ENCODE measurements at regions not wholly inside any gene's neighbourhood (a gene's known extent, or its start where the extent isn't known, plus 50 kb on each side); places are given as distances from the start of the nearest gene placed in this dataset.

DNA sequence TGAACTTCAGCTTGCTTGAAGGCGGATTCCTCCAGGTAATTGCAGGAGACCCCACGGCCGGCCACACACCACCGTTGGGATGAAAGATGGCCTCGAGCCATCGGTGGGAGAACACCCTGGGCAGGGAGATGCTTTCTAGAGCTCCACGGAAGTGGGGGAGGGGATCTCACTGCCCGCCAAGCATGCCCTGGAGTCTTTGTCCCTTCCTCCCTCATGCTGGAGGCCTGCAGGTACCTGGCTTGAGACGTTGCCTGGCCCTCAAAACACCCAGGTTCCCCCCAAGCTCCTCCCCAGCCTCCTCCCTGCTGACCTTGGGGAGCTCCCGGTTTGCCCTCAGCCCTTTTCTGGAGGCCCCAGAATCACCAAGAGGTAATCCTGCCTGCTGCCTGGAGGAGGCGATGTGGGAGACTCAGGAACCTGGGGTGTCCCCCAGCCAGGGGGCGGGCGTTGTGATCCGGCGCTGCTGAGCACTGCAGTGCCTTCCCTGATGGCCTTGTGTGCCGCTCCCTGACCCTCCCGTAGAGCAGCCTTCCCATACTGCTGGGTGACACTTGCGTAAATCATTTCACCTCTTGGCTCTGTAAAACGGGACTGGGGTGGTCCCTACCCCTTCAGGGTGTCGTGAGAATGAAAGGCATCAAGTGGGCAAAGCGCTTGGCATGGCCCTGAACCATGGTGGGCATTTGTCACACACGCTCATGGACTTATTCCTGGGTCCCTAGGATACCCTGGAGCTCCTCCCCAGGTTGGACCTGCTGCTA is 91.4 kb downstream of the CEBPB start:
- Histone ChIP-seq H3K4me3 (no peak overlapping the region), H3K27ac (peak overlapping the region in 4 of 21 experiments; percentile 78 to 89 (median 82))

DNA sequence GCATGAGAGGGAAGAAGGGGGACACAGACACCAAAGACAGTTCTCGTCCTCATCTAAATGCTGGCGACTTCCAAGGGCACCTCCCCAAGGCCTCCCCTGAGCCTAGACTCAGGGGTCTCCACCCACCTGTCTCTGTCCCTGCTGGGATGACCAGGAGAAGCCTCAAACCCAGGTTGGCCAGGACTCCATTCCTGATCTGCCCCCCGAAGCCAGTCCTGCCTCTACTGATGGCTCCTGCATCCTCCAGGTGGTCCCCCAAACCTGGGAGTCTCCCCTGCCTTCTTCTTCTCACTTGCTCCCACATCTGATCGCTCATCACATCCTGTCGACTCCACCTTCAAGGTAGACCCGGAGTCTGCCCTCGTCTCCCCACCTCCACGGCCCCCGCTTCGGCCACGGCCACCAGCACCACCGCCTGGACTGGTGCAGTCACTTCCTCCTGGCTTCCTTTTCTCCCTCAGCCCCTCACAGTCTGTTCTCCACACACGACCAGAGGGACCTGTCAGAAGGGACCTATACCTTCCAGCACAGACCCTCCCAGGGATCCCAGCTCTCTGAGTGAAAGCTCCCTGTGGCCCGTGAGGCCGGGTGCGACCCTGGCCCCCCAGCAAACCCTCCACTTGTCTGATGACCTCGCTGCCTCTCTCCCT is 92.1 kb downstream of the CEBPB start:
- Histone ChIP-seq H3K27ac (peak overlapping the region in 16 of 21 experiments; percentile 9 to 90 (median 83)), H3K4me3 (no peak overlapping the region)

DNA sequence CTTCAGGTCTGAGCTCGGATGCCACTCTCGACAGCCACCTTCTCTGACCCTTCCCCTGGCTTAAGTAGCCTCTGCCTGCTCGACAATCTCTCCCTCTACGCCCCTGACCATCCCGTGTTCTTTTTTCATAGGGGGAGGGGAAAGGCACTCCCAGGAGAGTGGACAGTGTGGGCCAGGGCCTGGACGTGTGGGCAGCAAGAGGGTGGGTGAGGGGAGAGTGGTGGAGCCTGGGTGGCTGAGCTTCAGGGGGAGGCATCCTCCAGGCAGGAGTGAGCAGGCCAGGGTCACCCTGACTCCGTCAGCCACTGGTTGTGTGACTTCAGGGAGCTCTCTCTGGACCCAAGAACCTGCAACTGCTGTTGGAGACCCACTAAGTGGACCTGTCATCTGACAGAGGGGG is 92.7 kb downstream of the CEBPB start:
- Histone ChIP-seq H3K4me3 (no peak overlapping the region), H3K27ac (peak overlapping the region in 18 of 21 experiments; percentile 9 to 90 (median 83))

DNA sequence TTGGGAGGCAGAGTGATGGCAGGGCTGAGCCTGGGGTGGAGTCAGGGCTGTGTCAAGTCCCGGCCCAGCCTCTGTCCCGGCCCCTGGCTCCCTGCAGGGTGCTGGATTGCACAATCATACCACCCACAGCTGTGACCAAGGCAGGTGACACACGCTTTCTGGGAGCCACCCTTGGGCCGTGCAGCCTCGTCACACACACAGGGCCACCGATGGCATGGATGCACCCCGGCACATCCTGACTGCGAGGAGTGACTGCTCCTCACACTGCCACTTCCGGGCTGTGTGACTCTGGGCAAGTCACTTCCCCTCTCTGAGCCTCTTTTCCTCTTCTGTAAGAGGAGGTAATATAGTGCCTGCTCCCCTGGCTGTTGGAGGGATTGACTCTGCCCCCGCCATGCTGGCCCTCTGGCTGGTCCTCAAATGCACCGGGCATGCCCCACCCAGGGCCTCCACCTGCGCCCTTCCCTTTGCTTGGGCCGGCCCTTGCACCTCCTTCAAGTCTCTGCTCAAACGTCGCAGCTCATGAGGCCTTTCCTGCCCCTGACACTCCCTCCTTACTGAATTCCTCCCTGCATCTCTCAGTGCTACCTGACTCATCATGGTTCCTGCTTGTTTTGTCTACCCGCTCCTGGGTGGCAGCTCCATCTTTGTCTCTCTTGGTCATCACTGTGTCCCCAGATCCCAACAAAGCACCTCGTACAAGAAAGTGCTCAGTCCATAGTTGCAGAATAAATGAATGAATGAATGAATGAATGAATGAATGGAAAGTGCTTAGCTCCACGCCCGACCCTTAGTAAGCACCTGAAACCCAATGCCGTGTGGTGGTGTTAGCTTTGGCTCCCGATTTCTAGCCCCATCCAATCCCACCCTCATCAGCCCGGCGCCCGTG is 93.5 kb downstream of the CEBPB start:
- Histone ChIP-seq H3K4me3 (no peak overlapping the region), H3K27ac (peak overlapping the region in 20 of 21 experiments; percentile 70 to 90 (median 83))

DNA sequence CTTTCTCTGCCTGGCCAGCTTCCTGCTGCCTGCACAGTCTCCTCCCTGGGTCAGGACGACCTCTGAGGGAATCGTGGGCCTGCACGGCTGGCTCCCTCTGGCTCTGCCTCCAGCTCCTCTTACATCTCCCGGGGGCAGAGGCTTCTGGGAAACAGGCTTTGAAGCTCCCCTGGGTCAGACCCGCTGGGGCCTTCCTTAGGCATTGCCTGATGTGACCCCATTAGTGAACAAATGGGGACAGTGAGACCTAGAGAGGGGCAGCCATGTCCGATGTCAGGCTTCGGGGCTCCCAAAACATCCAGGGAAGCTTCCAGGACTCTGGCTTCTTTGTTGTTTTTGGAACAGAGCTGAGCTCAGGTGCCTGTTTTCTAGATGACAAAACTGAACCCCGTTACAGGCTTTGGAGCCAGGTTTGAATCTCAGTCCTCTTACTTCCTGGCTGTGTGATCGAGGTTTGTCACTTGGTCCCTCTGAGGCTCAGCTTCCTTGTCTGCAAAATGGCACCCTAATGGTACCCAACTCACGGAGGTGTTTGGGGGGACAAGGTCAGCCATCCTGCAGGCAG is 94.3 kb downstream of the CEBPB start:
- Histone ChIP-seq H3K4me3 (no peak overlapping the region), H3K27ac (peak overlapping the region in 20 of 21 experiments; percentile 70 to 90 (median 83))

DNA sequence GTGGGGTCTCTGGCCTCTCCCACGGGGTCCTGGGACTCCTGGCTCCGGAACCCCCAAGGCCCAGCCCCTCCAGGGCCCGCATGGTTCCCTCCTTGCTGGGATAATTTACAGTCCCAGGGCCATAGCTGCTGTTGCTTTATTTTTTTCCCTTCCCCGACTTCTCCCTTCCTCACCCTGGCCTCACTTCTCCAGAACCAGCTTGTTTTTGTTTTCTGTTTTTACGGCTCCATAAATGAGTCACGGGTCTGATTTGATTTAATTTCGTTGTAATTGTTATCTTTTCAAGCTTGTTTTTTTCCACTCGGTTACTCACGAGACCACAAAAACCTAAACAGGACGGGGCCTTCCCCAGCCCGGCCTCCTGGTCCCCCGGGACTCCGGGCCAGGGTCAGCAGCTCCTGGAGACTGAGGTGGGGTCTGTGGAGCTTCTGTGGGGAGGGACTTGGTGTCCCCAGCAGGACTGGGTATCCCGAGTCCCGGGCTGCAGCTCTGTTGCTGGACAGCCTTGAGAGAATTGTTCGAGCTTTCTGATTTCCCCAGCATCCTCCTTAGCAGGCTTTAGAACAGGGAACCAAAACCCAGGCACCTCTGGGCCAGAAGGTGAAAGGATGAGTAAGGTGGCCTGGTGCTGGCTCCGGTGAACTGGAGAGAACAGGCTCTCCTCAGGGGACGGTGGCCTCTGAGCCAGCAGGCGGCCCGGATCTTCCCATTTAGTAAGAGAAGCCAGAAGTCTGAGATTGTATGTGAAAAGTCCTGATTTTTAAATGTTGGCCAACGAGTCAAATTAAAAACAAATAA is 94.9 kb downstream of the CEBPB start:
- Histone ChIP-seq H3K4me3 (no peak overlapping the region), H3K27ac (peak overlapping the region in 20 of 21 experiments; percentile 70 to 90 (median 83))

DNA sequence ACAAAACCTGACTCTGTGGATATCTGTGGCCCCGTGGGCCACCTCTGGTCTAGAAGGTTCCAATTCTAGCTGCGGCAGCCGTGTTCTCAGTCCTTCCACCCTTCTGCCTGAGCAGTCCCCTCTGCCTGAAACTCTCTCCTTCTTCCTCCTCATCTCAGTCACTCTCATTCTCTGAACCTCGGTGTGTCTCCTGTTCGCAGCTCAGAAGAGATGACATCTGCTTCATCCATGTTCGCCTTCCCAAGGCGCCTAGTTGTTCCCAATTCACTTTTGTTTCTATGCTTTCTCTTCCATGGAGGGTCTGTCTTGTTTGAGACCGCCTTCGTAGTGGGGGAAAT is 95.5 kb downstream of the CEBPB start:
- no peak overlapping the region for H3K4me3 ChIP-seq
- H3K27ac ChIP-seq = peak overlapping the region in 20 of 21 experiments; percentile 70 to 90 (median 83)

DNA sequence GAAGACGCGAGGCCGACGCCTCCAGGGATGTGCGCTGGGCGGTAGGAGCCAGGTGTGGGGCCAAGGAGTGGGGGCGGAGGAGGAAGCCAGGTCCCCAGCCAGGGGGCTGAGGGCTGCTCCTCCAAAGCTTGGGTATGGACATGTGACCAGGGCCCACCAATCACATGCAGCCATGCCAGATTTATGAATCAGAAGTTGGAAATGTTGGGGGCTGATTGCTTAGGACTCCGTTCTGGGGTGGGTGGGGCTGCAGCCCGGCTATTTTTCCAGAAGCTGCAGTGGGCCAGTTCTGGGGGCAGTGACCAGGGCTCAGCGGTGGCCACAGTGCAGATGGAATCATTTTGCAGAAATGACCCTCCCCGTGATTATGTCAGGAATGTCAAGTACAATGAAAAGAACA is 96.0 kb downstream of the CEBPB start:
- peak overlapping the region in 20 of 21 experiments; percentile 70 to 90 (median 83) for H3K27ac ChIP-seq
- no peak overlapping the region for H3K4me3 ChIP-seq

DNA sequence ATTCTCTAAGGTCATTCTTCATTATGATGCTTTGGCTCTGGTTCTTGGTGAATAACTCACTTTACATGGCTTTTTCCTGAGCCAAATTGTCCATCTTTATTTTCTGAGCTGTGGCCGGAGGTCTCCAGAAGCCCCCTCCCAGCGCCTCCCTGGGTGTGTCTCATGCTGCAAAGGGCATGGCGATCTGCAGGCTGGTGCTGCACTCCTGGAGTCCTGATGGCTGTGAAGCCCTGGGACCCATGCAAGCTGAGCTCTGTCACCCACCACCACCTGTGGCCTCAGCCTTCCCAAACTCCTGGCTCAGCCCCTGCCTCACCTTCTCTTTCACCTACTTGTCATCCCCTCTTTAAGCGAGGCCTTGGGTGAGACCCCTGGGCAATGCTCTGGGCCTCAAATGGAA is 96.9 kb downstream of the CEBPB start:
- peak overlapping the region in 14 of 21 experiments; percentile 28 to 89 (median 75) for H3K27ac ChIP-seq
- no peak overlapping the region for H3K4me3 ChIP-seq

DNA sequence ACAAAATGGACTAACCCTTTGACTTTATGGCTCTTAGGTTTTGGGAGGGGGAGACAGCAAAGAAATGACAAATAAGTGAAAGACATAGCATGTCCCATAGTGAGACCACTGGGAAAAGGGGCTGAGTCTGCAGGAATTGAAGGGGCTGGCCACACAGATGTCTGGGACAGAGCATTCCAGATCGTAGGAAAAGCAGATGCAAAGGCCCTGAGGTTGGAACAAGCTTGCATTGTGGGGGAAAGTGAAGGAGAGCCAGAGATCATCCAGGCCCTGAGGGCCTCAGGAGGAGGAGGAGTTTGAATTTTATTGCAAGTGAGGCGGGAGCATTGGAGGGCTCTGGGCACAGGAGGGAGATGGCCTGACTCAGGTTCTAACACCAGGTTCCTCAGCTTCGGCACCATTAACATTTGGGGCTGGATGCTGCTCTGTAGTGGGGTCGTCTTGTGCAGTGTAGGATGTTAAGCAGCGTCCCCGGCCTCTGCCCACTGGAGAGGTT is 97.5 kb downstream of the CEBPB start:
- H3K27ac ChIP-seq = peak overlapping the region in 4 of 21 experiments; percentile 1 to 77 (median 22)

DNA sequence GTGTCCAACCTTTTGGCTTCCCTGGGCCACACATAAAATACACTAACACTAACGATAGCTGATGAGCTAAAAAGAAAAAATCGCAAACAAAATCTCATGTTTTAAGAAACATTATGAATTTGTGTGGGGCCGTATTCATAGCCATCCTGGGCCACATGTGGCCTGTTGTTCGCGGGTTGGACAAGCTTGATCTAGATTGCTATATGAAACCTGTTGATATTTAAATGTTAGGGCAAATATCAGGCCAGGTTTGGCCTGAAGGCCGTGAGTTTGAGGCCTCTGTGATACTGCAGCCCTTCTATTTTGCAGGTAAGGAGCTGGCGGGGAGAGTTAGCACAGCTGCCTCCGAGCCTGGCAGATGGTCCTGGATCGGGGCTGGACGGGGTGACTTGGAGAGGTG is 99.0 kb downstream of the CEBPB start:
- Histone ChIP-seq H3K27ac (peak overlapping the region in 1 of 21 experiments; percentile 18), H3K4me3 (no peak overlapping the region)

More for the DNA sequence above, 97.5 kb downstream of the CEBPB start:
- no peak overlapping the region for H3K4me3 ChIP-seq

DNA sequence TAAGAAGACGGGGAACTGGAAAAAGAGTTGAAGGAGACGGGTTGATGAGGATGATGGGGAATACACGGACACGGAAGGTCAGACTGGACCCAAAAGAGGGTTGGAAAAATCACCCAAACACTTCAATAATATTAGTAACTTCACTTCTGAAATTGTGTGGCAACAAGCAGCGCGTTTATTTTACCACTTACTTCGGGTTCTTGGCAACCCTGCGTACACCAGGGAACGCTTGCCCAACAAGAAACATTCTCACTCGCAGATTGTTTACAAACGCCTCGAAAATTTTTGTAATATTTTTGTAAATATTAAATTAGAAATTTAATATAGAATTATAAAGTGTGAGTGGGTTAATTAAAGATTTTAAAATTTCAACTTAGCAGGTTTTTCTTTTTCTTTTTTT is 99.5 kb downstream of the CEBPB start:
- Histone ChIP-seq H3K4me3 (no peak overlapping the region), H3K27ac (no peak overlapping the region)

DNA sequence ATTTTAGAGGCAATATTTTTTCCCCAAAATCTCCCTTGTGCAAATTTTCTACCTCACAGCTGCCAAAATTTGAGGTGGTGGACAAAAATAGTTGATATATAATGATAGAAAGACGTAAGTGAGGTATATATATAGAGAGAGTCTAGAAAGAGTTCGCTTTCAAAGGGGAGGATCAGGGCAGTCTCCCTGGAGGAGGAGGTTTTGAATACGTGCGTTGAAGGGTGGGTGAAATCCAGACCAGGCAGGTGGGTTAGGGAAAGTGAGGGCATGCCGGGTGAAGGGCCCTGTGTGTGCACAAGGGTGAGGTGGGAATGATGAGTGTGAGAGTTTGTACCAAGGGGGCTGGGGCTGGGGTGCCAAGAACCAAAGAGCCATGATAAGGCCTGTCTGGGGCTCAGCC is 100.2 kb downstream of the CEBPB start:
- Histone ChIP-seq H3K27ac (peak overlapping the region in 6 of 21 experiments; percentile 67 to 80 (median 76)), H3K4me3 (no peak overlapping the region)

DNA sequence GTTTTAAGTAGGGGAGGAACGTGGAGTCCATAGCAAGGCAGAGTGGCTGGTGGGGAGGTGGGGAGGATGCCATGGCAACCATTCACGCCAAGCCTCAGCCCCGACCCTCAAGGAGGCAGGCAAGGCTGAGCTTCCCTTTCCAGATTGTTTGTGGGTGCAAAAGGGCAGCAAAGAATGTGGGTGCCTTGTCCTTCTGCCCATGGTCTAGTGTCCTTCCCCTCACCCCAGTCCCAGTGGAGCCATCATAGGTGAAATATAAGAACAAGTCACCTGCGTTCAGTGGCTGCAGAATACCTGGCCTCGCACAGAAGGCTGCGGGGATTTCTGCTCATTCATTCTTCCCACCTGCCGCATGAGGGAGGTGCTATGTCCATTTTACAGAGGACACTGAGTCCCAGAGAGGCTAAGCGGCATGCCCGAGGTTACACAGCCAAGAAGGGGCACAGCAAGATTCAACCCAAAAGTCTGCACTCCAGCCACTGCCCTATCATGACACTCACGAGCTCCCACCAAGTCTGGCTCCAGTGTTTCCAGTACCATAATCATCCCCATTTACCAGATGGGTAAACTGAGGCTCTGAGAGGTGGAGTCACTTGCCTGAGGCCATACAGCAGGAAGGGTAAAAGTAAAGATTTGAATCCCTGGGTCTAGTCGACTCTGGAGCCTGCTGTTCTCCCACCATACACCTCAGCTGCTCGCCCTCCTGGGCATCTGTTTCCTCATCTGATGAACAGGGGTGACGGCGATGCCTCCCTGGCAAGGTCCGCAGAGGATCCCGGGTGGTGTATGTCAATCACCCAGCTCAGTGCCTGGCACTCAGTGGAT is 100.8 kb downstream of the CEBPB start:
- Histone ChIP-seq H3K4me3 (no peak overlapping the region), H3K27ac (peak overlapping the region in 19 of 21 experiments; percentile 32 to 84 (median 73))

DNA sequence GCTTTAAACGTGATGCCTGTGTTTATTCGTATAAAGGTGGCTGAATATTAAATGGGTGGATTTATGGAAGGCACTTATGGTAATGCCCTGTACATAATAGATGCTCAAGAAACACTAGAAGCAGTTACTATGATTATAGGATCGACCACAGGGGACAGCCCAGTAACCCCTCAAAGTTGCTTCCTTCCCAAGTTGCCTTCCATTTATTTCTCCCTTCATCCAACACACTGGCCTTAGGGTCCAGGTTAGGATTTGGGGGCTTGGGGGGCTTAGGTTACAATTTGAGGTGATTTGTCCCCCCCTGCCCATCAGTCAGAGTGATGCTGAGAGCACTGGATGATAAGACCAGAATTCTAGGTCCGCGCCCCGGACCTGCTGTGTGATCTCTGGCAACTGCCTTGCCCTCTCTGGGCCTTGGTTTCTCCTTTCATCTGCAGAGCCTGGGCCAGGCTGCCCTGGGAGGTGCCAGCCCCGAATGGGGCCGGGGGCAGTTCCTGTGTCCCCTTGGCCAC is 101.5 kb downstream of the CEBPB start:
- Histone ChIP-seq H3K4me3 (no peak overlapping the region), H3K27ac (peak overlapping the region in 20 of 21 experiments; percentile 12 to 84 (median 72))

DNA sequence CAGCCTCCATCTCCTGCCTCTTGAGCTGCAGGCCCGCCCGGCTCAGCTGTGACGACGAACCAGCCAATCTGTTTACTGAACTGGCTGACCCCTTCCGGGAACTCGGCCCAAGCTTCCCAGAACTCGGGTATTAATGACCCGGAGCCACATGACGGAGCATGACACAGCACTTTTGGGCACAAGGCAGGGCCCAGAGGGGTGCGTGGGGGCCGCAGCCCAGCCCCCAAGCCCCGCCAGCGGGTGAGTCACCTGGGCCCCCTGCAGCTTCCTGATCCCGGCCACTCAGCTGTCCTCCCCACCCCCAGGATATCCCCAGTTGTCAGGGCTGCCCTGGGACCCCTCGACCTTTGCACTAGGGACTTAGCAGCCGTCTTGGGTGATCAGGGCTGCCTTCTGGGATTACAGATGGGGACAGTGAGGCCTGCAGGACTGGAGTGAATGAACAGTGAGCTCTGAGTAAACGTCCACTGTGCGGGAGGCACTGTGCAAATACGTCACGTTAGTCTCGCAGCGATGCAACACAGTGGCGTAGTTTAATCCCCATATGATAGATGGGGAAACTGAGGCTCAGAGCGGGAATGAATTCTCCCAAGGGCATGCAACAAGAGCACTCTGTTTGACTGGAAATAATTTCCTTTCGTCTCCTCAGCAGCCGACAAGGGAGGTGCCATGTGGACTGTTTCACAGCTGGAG is 102.1 kb downstream of the CEBPB start:
- no peak overlapping the region for H3K4me3 ChIP-seq
- H3K27ac ChIP-seq = peak overlapping the region in 20 of 21 experiments; percentile 12 to 84 (median 72)

All from skin epidermis (tissue), 12 donors.